KOPT-K1 (cell line): ENCODE measurements at regions not wholly inside any gene's neighbourhood (a gene's known extent, or its start where the extent isn't known, plus 50 kb on each side); places are given as distances from the start of the nearest gene placed in this dataset.
"Not testable (repeated sequence)": the region's sequence is repeated elsewhere in the genome, so short reads cannot be mapped to it uniquely, and the experiment has no call there.

Experiments used
- H3K27ac ChIP-seq: fragments of 200-600 bp; sonication (generic); 2 replicates; pipeline ENCODE4 v1.5.1; 2016; ENCODE audit warnings: antibody characterized with exemption, mild to moderate bottlenecking, low read depth, low read length; ENCODE audit not compliant: poor library complexity, severe bottlenecking
- H3K36me3 ChIP-seq: fragments of 200-600 bp; sonication (generic); 2 replicates; pipeline ENCODE4 v1.5.1; 2017; ENCODE audit warnings: antibody characterized with exemption, mild to moderate bottlenecking, low read length, moderate library complexity; ENCODE audit not compliant: insufficient read depth
- H3K9me3 ChIP-seq: fragments of 200-600 bp; sonication (generic); 2 replicates; pipeline ENCODE4 v1.5.1; 2017; ENCODE audit warnings: antibody characterized with exemption, low read length, mild to moderate bottlenecking; ENCODE audit not compliant: insufficient read depth, poor library complexity, severe bottlenecking

DNA sequence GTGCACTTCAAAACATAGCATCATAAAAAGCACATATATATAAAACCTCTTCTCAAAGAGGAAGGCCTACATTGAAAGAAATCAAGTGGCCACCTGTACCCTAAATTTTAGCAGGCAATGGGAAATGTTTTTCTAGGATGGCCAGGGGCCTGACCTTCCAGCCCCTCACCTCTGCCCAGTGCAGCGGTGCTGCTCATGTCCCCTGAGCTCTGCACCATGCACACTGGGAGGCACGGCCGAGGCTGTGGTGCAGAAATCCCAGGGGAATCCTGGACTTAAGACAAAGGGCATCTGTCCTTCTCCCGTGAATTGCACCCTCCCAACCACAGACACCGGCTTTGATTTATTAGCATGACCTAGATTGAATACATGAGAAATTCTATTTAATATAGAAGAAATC is 551.4 kb downstream of the GLRX3 start:
- no peaks in the 10 kb centered on the region for H3K36me3 ChIP-seq
- no peaks in the 10 kb centered on the region for H3K9me3 ChIP-seq
- no peak overlapping the region for H3K27ac ChIP-seq

DNA sequence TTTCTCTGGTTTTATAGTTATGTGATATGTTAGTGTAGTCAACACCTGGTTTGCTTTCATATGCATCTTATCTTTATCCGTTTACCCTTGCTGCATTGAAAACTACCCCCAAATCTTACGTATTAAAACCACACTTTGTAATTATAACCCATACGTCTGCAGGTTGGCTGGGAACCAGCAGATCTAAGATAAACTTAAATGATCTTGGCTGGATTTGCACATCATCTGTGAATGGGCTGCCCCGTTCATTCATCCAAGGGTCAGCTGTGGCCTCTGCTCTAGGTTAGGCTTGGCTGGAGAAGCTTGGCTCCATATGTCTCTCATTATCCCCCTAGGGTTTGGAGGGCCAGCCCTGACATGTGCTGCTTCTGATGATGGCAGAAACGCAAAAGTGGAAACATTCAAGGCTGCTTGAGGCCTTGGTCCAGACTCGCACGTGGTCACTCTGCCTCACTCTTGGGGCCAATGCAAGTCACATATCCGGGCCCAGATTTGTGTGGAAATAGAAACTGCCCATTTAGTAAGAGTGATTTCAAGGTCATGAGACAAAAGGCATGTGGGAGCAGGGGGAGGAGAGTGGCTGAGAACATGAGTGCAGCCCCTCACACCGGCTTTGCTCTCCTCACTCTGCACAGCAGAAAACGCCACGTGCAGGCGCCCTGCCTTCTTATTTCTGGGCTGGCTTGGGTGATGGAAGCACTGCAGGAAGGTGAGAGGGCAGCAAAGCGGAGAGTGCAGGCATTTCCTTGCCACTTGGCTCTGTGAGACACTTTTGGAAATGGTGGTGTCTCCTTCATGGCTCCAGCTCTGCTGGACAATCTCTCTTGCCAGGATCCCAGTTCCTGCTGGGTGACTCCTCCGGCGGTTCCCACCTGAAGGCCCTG is 553.8 kb downstream of the GLRX3 start:
- Histone ChIP-seq H3K36me3 (no peaks in the 10 kb centered on the region), H3K9me3 (no peaks in the 10 kb centered on the region), H3K27ac (no peak overlapping the region)

DNA sequence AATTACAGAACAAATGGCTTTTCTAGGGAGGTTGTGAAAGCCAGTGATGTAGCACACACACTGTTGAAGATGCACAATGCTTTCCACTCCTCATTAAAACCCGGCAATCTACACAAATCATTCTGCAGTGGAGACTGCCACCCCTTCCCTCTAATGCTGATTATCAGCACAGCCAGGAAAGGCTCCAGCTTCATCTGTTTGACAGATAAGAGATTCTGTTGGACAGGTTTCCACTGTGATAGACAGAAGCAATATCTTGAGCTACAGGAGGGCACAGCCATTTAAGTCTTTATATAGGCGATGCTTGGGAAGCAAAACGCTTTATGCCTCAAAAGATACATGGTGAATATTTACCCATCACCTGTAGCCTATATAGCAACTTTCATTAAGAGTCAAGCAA is 555.6 kb downstream of the GLRX3 start:
- Histone ChIP-seq H3K36me3 (no peaks in the 10 kb centered on the region), H3K9me3 (no peaks in the 10 kb centered on the region), H3K27ac (no peak overlapping the region)

DNA sequence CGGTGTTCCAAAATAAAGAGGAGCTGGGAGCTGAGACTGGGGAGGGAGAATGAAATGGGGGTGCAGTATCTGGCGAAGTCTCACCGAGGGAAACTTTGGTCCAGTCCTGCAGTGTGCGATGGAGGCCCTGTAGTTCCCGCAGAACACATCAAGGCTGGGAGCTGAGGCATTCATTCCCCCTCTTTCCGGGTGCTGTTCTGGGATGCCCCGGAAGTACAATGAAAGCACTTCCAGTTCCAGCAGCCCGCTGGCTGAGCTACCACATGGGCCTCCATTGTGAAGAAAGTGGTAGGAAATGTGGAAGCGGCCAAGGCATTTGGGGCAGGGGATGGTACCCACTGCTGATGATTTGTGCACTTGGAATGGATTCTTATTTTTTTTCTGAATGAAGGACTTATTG is 560.7 kb downstream of the GLRX3 start:
- Histone ChIP-seq H3K27ac (no peak overlapping the region), H3K9me3 (no peaks in the 10 kb centered on the region), H3K36me3 (no peaks in the 10 kb centered on the region)

DNA sequence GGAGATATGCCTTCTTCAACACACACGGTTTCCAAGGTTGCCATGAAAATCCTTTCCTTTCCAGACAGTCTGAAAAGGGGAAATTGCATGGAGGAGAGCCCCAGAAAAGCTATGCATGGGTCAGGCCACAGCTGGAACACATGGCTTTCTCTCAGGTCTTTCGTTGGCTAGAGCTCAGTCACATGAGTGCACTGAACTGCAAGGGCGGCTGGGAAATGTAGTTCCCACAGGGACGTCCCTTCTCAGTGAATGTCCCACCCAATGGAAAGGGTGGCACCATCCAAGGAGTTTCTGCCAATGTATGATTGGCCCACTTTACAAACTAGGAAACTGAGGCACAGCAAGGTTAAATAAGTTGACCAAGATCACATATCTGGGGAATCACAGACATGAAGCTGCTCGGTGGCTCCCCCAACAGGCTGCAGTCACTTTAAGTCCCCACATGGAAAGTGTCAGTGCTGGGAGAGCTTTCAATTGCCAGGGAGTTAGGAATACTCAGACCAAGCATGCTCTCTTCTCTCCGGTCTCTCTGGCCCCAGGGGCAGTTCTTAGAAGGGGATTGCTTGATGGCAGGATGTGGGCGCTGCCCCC is 571.3 kb downstream of the GLRX3 start:
- Histone ChIP-seq H3K36me3 (no peaks in the 10 kb centered on the region), H3K27ac (no peak overlapping the region), H3K9me3 (no peaks in the 10 kb centered on the region)

DNA sequence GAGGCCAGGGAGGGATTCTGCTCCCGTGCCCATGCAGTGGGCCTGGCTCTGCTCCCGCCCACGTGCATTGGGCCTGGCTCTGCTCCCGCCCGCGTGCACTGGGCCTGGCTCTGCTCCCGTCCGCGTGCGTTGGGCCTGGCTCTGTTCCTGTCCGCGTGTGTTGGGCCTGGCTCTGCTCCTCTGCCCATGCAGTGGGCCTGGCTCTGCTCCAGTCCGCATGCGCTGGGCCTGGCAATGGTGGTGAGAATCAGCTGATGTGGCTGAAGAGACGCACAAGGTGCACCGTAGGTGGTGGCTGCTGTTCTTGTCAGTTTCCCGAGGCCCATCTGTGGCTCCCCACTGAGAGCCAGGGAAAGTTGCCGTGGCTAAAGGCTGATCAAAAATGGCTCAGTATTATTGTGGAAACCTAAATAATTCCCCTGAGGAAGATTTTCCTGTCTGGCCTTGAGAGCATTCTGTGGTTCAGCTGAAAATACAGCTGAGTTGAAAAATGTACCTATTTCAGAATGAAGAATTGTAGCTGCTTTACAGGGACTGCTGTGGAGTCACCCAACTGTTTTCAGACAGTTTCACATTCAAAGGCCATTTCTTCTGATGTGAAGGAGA is 572.4 kb downstream of the GLRX3 start:
- H3K27ac ChIP-seq, result no peak overlapping the region
- H3K9me3 ChIP-seq, result no peaks in the 10 kb centered on the region
- no peaks in the 10 kb centered on the region for H3K36me3 ChIP-seq

DNA sequence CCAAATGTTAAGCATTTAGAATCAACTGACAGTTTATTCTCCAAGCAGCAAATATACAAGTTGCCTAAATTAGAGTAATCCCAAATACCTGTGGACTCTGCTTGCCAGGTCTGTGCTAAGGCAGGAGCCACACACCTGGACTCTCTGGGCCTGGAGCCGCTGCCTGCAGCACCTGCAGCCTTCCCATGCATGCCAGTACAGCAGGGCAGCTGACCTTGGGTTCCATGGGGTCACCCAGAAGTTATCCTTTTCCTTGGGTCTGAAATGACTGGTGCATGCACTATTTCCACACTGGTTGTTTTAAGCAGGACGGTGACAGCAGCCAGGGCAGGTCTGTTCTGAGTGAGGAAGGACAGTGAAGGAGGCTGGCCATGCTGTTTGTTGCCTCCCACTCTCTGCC is 573.2 kb downstream of the GLRX3 start:
- Histone ChIP-seq H3K27ac (no peak overlapping the region), H3K36me3 (no peaks in the 10 kb centered on the region), H3K9me3 (no peaks in the 10 kb centered on the region)

DNA sequence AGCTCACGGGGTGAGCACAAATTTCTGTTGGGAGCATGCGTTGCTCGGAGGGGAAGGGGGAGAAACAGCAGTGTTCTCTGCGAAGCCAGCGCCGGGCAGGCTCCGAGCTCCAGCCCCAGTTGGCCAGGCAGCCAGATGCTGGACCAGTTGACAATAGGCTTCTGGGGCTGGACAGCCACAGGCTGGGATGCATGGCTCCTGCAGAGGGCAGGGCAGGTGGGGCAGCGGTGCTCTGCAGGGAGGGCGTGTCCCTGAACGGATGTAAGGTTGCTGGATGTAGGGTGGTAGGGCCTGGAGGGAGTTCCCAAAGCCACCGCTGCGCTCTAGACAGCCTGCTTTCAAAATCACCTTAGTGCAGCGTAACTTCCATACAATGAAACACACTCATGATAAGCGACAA is 574.9 kb downstream of the GLRX3 start:
- Histone ChIP-seq H3K27ac (no peak overlapping the region), H3K9me3 (no peaks in the 10 kb centered on the region), H3K36me3 (no peaks in the 10 kb centered on the region)

DNA sequence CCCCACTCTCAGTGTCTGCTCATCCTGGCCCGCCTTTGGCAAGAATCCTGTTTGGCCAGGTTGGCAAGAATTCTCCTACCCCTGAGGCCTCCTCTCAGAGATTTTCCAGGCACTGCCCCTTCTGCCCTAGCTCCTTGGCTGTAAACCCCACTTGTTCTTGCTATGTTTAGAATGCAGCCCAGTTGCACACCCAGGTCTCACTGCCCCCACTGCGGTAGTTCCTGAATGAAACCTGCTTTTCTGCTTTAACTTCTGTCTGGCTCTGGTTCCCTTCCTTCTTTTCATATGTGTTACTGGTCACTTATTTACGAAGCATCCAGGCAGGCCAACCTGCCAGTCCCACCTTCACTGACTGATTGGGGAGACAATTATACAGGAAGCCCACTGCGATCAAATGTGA is 576.9 kb downstream of the GLRX3 start:
- Histone ChIP-seq H3K27ac (no peak overlapping the region), H3K36me3 (no peaks in the 10 kb centered on the region), H3K9me3 (no peaks in the 10 kb centered on the region)

DNA sequence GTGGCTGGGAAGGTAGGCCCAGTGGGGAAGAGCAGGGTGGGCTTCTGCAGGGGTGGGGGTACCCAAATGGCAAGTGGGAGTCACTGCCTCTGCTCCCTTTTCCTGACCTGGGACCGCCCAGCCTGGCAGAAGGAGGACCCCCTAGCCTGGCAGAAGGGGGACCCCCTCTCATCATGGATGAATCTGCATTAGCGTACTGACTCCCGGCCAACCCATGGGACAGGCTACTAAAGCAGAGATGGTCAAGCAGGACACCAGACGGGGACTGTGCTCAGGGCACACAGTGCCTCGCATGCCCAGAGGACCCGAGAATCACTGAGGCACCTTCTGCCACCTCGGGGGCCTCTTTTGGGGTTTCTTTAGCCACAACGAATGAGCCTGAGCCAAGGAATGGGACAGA is 577.5 kb downstream of the GLRX3 start:
- Histone ChIP-seq H3K27ac (no peak overlapping the region), H3K9me3 (no peaks in the 10 kb centered on the region), H3K36me3 (no peaks in the 10 kb centered on the region)

DNA sequence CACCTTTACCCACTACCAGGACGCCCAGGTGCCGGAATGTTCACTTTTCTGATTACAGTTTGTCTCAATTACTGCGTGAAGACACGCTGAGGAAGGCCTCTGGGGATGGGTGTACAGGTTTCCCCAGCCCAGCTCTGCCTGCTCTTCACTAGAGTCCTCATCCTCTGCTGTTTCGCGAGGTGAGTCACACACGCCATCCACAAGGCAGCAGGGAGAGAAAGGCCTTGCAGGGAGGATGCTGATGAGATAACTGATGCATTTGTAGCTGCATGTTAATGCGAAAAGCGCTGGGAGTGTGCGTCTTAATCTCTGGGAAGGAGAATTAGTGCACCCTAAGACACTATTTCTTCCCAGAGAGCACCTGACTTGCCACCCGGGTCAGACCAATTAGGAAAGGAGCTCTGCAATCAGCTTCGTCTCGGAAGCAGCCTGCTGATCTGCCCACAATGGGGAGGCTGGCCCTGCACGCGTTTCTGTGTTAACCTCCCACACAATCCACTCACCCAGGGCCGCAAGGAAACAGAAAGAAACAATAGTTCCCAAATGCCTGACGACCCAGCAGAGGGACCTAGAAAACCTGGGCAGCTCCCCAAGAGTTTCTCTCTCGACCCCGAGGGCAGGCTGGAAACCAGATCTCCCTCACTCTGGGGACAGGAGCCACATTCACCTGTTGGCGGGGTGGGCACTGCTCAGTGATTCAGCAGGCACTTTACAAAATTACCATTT is 578.7 kb downstream of the GLRX3 start:
- H3K9me3 ChIP-seq, result no peaks in the 10 kb centered on the region
- no peaks in the 10 kb centered on the region for H3K36me3 ChIP-seq
- H3K27ac ChIP-seq, result no peak overlapping the region

DNA sequence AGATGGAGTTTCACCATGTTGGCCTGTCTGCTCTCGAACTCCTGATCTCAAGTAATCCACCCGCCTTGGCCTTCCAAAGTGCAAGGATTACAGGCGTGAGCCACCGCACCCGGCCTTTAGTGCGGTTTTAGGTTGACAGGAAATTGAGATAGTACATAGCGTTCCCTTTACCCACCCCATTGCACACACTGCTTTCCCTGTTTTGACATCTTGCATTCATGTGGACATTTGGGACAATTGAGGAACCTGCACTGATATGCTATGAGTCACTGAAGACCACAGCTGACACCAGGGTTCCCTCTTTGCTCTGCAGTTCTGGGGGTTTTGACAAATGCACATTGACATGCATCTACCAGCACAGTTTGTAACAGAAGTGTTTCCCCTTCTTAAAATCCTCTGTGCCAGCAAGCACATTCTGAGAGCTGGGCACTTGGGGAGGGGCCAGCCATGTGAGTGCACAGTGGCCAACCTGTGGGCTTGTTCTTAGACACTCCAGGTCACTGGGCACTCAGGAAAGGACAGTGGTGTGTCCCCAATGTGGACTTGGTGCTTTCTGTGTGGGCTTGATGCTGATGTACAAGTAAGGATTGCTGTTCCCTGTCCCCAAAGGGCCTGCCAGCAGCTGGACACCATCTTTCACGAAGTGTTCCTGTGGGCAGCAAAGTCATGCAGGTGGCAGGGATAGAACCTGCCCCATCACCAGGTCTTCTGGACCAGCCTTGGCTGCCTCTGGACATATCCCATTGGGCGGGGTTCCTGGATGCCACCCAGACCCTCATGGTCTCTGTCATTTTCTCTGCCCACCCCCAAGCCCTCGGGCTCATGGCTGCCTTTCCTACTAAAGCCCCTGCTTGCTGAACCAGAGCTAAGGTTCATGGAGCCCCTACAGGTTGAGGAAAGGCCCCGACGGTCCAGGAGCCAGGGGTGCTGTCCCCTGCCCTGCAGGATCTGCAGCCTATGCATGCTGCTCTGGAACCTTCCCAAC is 579.8 kb downstream of the GLRX3 start:
- H3K36me3 ChIP-seq, result no peaks in the 10 kb centered on the region
- H3K9me3 ChIP-seq, result no peaks in the 10 kb centered on the region
- H3K27ac ChIP-seq, result no peak overlapping the region

DNA sequence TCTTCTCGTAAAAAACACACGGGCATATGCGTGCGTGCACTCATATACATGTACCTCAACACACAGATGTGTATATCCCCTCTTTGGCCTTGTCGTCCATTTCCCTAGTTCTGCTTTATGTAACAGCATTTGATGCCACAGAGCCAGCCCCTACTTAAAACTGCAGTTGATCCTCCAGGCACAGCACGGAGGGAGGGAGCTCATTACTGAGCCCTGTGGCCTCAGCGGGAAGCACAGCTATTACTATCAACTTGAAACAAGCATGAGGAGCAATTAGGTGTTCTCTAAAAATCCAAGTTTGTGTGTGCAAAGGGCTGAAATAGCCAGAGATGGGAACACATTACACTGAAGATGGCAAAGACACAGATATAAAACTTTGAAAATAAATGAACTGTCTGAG is 580.9 kb downstream of the GLRX3 start:
- Histone ChIP-seq H3K27ac (no peak overlapping the region), H3K36me3 (no peaks in the 10 kb centered on the region), H3K9me3 (no peaks in the 10 kb centered on the region)

DNA sequence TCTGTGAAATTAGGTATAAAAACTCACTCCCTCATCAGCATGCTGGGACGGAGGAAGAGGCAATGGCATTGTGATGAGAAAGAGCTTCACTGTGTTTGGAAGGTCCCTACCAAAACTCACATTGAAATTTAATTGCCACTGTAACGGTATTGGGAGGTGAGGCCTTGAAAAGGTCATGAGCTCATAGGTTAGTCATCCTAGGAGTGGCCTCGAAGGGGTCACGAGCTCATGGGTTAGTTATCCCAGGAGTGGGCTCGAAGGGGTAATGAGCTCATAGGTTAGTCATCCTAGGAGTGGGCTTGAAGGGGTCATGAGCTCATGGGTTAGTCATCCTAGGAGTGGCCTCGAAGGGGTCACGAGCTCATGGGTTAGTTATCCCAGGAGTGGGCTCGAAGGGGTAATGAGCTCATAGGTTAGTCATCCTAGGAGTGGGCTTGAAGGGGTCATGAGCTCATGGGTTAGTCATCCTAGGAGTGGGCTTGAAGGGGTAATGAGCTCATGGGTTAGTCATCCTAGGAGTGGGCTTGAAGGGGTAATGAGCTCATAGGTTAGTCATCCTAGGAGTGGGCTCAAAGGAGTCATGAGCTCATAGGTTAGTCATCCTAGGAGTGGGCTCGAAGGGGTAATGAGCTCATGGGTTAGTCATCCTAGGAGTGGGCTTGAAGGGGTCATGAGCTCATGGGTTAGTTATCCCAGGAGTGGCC is 582.7 kb downstream of the GLRX3 start:
- not testable (repeated sequence) for H3K9me3 ChIP-seq, H3K36me3 ChIP-seq, H3K27ac ChIP-seq
